ENCODE measurements at regions not wholly inside any gene's neighbourhood (a gene's known extent, or its start where the extent isn't known, plus 50 kb on each side); places are given as distances from the start of the nearest gene placed in this dataset.
A peak's percentile ranks its signal among the peaks of the same experiment; 100 is the strongest.
"Not testable (repeated sequence)": the region's sequence is repeated elsewhere in the genome, so short reads cannot be mapped to it uniquely, and the experiment has no call there.

DNA sequence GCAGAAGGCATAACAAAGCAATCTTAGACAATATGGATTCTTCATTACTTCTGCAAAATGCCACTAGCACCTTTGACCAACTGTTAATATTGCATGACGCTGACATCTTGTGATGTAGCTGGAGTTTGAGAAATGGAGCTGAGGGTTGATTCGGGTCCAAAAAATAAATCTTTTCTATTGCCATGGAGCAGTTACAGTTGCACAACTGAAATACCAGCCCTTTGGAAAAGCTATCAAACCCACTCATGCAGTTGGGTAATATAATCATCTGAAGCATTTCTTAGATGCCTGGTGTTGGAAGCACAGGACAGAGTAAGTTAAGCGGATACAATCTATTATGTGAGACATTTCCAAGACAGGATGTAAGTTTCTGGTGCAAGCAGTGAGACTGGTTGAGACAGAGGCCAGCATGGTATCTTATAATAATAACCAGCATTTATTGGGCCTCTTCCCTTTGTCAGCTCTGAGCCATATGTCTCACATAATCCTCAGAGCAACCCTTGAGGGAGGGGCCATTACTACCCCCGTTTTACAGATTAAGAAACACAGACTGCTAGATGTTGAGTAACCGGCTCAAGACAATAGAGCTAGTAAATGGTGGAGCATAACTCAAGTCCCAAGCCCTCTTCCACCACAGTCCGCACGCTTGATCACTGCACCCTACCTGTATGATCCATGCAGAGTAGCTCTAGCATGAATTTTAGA lies 74.9 kb upstream of the CAPRIN1 start:
- TF ChIP-seq EZH2phosphoT487 (IDR thresholded peaks at IDR 0.05), result no peak
- TF ChIP-seq, protein P1, sequence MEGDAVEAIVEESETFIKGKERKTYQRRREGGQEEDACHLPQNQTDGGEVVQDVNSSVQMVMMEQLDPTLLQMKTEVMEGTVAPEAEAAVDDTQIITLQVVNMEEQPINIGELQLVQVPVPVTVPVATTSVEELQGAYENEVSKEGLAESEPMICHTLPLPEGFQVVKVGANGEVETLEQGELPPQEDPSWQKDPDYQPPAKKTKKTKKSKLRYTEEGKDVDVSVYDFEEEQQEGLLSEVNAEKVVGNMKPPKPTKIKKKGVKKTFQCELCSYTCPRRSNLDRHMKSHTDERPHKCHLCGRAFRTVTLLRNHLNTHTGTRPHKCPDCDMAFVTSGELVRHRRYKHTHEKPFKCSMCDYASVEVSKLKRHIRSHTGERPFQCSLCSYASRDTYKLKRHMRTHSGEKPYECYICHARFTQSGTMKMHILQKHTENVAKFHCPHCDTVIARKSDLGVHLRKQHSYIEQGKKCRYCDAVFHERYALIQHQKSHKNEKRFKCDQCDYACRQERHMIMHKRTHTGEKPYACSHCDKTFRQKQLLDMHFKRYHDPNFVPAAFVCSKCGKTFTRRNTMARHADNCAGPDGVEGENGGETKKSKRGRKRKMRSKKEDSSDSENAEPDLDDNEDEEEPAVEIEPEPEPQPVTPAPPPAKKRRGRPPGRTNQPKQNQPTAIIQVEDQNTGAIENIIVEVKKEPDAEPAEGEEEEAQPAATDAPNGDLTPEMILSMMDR (IDR thresholded peaks at IDR 0.05), result no peak
- TF ChIP-seq EZH2 (IDR thresholded peaks at IDR 0.05), result no peak
- no peaks in the 10 kb centered on the region for H3K36me3 Mint-ChIP-seq
- H3K79me2 ChIP-seq (ENCODE audit: low read depth), result no peaks in the 10 kb centered on the region
- H3K27ac Mint-ChIP-seq, result no peak overlapping the region
- no peaks in the 10 kb centered on the region for H3K4me1 Mint-ChIP-seq
- H3K4me1 ChIP-seq, result no peaks in the 10 kb centered on the region
- H3K4me3 ChIP-seq, result no peak overlapping the region
- no peaks in the 10 kb centered on the region for H3K36me3 ChIP-seq
- H4K20me1 ChIP-seq (ENCODE audit: low read depth), result no peaks in the 10 kb centered on the region
- no peak overlapping the region for H3K4me2 ChIP-seq
- no peak overlapping the region for H3K9ac ChIP-seq
- peaks cover 5% of the 10 kb centered on the region for H3K27me3 Mint-ChIP-seq (ENCODE audit: insufficient read depth, low read depth)
- DNase-seq (ENCODE audit: low spot score), result no peak
- no peak overlapping the region for H3K27ac ChIP-seq
- H3K9me3 ChIP-seq (ENCODE audit: low read depth), result no peaks in the 10 kb centered on the region
- no peak overlapping the region for H2AFZ ChIP-seq (replicated peaks)
- no peaks in the 10 kb centered on the region for H3K27me3 ChIP-seq
- no peaks in the 10 kb centered on the region for H3K9me3 Mint-ChIP-seq
- no peaks in the 10 kb centered on the region for H3F3A ChIP-seq (ENCODE audit: low read depth)
- H3K4me3 Mint-ChIP-seq, result no peak overlapping the region

DNA sequence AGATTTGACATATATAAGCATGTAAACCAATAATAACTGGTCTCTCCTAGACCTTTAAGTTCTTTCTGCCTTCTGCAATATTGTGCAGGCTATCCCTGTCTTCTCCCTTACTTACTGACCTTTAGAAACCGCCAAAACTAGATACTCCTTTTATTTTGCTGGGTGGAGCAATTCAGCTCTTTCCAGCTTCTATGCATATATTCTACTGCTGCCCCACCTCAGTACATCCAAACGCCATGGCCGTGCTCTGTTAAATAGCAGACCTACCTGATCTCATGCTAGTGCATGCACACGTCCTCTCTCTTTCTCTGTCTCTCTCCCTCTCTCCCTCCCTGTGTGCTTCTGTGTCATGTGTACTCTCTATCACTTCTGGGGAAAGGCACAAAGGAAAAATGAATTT lies 76.7 kb upstream of the CAPRIN1 start:
- Histone ChIP-seq H3K4me3 (no peak overlapping the region), H2AFZ (replicated peaks) (no peak overlapping the region), H4K20me1 (ENCODE audit: low read depth) (no peaks in the 10 kb centered on the region), H3K27ac (no peak overlapping the region), H3K9ac (no peak overlapping the region), H3F3A (ENCODE audit: low read depth) (no peaks in the 10 kb centered on the region), H3K9me3 (ENCODE audit: low read depth) (no peaks in the 10 kb centered on the region), H3K79me2 (ENCODE audit: low read depth) (no peaks in the 10 kb centered on the region), H3K36me3 (no peaks in the 10 kb centered on the region), H3K4me1 (no peaks in the 10 kb centered on the region), H3K4me2 (no peak overlapping the region), H3K27me3 (no peaks in the 10 kb centered on the region)
- DNase-seq (ENCODE audit: low spot score), result no peak
- TF ChIP-seq, protein P1 (IDR thresholded peaks at IDR 0.05), result no peak
- no peak for TF ChIP-seq EZH2 (IDR thresholded peaks at IDR 0.05)
- no peak for TF ChIP-seq EZH2phosphoT487 (IDR thresholded peaks at IDR 0.05)
- Mint-ChIP-seq H3K4me1 (no peaks in the 10 kb centered on the region), H3K36me3 (no peaks in the 10 kb centered on the region), H3K4me3 (no peak overlapping the region), H3K27ac (no peak overlapping the region), H3K27me3 (ENCODE audit: insufficient read depth, low read depth) (peaks cover 3% of the 10 kb centered on the region), H3K9me3 (no peaks in the 10 kb centered on the region)

DNA sequence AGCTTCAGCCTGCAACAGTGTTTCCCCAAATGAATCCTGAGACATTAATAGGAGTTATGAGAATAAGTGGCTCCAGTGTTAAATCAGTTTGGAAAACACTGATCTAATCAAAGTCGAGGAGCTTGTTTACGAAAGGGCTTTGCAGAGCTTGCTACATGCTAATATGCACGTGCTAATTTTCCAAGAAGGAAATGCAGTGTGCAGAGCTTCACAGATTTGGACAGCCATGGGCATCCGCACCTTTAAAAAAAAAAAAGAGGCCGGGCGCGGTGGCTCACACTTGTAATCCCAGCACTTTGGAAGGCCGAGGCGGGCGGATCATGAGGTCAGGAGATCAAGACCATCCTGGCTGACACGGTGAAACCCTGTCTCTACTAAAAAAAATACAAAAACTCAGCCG lies 79.7 kb upstream of the LMO2 start:
- not testable (repeated sequence) for H3K9me3 Mint-ChIP-seq; DNase-seq (ENCODE audit: low spot score); H3K27ac Mint-ChIP-seq; H3K4me3 Mint-ChIP-seq; H3K27me3 ChIP-seq; H3K4me2 ChIP-seq; H3K36me3 Mint-ChIP-seq; H2AFZ ChIP-seq (replicated peaks); H3K27me3 Mint-ChIP-seq (ENCODE audit: insufficient read depth, low read depth); H3K4me3 ChIP-seq; H3K9me3 ChIP-seq (ENCODE audit: low read depth); H3K79me2 ChIP-seq (ENCODE audit: low read depth); H4K20me1 ChIP-seq (ENCODE audit: low read depth); H3F3A ChIP-seq (ENCODE audit: low read depth); H3K36me3 ChIP-seq; H3K9ac ChIP-seq; H3K27ac ChIP-seq; H3K4me1 ChIP-seq; H3K4me1 Mint-ChIP-seq

DNA sequence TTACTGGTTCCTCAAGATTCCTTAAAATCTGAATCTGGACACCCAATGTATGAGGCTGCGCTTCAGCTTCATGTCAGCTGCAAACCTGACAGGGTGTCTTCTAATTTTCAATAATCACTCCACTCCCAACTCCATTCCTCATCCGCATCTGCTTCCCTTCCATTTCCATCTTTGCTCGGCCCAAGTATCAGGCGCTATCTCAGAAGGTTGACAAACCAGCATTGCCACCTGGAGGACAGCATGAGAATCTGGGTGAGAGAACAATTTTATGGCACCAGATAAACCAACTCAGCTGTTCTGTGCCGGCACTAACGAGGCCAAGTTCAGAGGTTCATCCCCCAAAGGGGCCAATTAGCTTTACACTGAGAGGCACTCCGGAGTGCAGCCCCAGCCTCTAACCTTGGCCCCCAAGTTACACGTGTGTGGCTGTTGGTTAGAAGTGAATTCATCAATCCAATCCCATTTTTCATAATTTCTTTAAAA lies 79.1 kb upstream of the LMO2 start:
- no peak overlapping the region for H3K4me3 Mint-ChIP-seq
- no peak overlapping the region for H3K9ac ChIP-seq
- no peaks in the 10 kb centered on the region for H3K9me3 ChIP-seq (ENCODE audit: low read depth)
- peaks cover 2% of the 10 kb centered on the region for H3K27me3 Mint-ChIP-seq (ENCODE audit: insufficient read depth, low read depth)
- H3K4me1 ChIP-seq, result no peaks in the 10 kb centered on the region
- H3K79me2 ChIP-seq (ENCODE audit: low read depth), result no peaks in the 10 kb centered on the region
- no peaks in the 10 kb centered on the region for H3K36me3 Mint-ChIP-seq
- DNase-seq (ENCODE audit: low spot score), result peak; percentile 70
- no peaks in the 10 kb centered on the region for H3K4me1 Mint-ChIP-seq
- H3K27ac Mint-ChIP-seq, result no peak overlapping the region
- H3K4me2 ChIP-seq, result no peak overlapping the region
- H3K36me3 ChIP-seq, result no peaks in the 10 kb centered on the region
- H3K27me3 ChIP-seq, result no peaks in the 10 kb centered on the region
- no peaks in the 10 kb centered on the region for H3K9me3 Mint-ChIP-seq
- no peaks in the 10 kb centered on the region for H4K20me1 ChIP-seq (ENCODE audit: low read depth)
- H3K27ac ChIP-seq, result no peak overlapping the region
- no peak overlapping the region for H3K4me3 ChIP-seq
- no peaks in the 10 kb centered on the region for H3F3A ChIP-seq (ENCODE audit: low read depth)
- TF ChIP-seq, protein P1 (IDR thresholded peaks at IDR 0.05), result peak; percentile 74
- TF ChIP-seq EZH2phosphoT487 (IDR thresholded peaks at IDR 0.05), result no peak
- H2AFZ ChIP-seq (replicated peaks), result no peak overlapping the region
